CD4-positive, alpha-beta T cell treated with Interleukin-15 for 1 hour (primary cell): ENCODE measurements at regions not wholly inside any gene's neighbourhood (a gene's known extent, or its start where the extent isn't known, plus 50 kb on each side); places are given as distances from the start of the nearest gene placed in this dataset.

Experiments
- DNase-seq: peaks from one replicate; pipeline ENCODE4 v3.0.0-alpha.2; 2020

GRCh38 chr18:8458546-8459215, 150.6 kb upstream of the RAB12 start:
- no peak for DNase-seq

GRCh38 chr18:8460748-8461147, 148.5 kb upstream of the RAB12 start:
- no peak for DNase-seq

GRCh38 chr18:8461544-8461943, 147.7 kb upstream of the RAB12 start:
- no peak for DNase-seq

GRCh38 chr18:8462651-8463185, 146.5 kb upstream of the RAB12 start:
- no peak for DNase-seq

- DNase-seq = no peak
Measured at GRCh38 chr18:8463791-8464190, 145.4 kb upstream of the RAB12 start.

GRCh38 chr18:8468191-8468590, 141.0 kb upstream of the RAB12 start:
- no peak for DNase-seq

- no peak for DNase-seq
Measured at GRCh38 chr18:8468921-8469335, 140.3 kb upstream of the RAB12 start.

- DNase-seq = no peak
Measured at GRCh38 chr18:8469544-8470130, 139.6 kb upstream of the RAB12 start.

- DNase-seq = no peak
Measured at GRCh38 chr18:8471372-8471771, 137.9 kb upstream of the RAB12 start.

GRCh38 chr18:8474661-8475060, 134.6 kb upstream of the RAB12 start:
- no peak for DNase-seq

GRCh38 chr18:8477615-8478014, 131.6 kb upstream of the RAB12 start:
- no peak for DNase-seq

GRCh38 chr18:8478166-8478967, 130.9 kb upstream of the RAB12 start:
- DNase-seq = peak; percentile 37

GRCh38 chr18:8478968-8479370, 130.3 kb upstream of the RAB12 start:
- no peak for DNase-seq

GRCh38 chr18:8479789-8480188, 129.4 kb upstream of the RAB12 start:
- no peak for DNase-seq

GRCh38 chr18:8480506-8481328, 128.5 kb upstream of the RAB12 start:
- DNase-seq = no peak

- no peak for DNase-seq
Measured at GRCh38 chr18:8484951-8485350, 124.3 kb upstream of the RAB12 start.

- DNase-seq = no peak
Measured at GRCh38 chr18:8489761-8490160, 119.5 kb upstream of the RAB12 start.

- no peak for DNase-seq
Measured at GRCh38 chr18:8491516-8491915, 117.7 kb upstream of the RAB12 start.

GRCh38 chr18:8493141-8493540, 116.1 kb upstream of the RAB12 start:
- DNase-seq = no peak

- DNase-seq = no peak
Measured at GRCh38 chr18:8496186-8496585, 113.1 kb upstream of the RAB12 start.

GRCh38 chr18:8498905-8499304, 110.3 kb upstream of the RAB12 start:
- DNase-seq = no peak

GRCh38 chr18:8499810-8500675, 109.2 kb upstream of the RAB12 start:
- no peak for DNase-seq
